OCI-M1 (cell line): ENCODE measurements at regions not wholly inside any gene's neighbourhood (a gene's known extent, or its start where the extent isn't known, plus 50 kb on each side); places are given as distances from the start of the nearest gene placed in this dataset.

Experiments
- DNase-seq: peaks from one replicate; lab custom pipeline; 2025; lab: John Stamatoyannopoulos, UW

DNA sequence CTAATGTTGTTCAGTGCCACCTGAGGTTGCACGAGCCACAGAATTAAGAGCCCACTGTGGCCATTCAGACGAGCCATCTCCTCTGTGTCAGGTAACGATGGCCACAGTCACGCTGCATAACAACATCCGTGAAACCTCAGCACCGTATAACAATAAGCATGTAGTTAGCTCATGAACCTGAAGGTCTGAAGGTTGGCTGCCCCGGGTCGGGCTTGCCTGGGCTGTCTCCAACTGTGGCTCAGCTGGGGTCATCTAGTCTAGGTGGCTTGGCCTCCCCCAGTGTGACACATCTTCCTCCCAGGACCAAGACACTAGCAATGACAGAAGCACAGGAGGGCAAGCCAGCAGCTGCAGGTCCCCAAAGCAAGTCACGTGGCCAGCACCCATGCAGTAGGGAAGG, 258.0 kb downstream of the GLI2 start:
- no peak for DNase-seq

DNA sequence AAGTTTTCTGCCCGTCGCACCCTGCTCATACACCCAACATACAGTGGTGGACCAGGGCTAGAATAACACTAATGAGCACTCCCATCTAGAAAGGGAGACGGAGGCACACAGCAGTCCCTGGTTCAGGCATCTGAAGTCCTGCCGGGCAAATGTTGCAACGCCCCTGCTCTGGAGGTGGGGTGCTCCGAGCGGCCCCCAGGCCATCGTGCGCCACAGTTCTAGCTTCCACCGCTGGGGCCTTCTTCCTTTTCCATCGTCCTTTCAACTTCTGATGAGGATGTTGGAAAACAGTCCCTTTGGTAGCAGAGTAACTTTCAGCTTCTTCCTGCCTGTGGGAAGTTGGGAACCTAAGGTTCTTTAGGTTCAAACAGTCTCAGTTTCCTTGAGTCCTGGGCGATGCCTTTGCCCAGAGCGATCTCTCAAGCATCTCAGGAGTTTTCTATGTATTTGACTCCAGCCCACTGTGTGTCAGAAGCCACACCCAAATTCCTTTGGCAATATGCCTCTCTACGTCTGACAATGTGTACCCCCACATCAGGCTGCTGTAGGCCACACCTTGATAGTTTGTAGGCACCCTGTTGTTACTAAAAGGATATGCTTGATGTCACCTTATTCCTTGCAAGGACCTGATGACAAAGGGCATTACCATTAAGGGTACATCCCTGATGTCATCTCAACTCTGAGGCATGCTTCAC, 258.8 kb downstream of the GLI2 start:
- no peak for DNase-seq

DNA sequence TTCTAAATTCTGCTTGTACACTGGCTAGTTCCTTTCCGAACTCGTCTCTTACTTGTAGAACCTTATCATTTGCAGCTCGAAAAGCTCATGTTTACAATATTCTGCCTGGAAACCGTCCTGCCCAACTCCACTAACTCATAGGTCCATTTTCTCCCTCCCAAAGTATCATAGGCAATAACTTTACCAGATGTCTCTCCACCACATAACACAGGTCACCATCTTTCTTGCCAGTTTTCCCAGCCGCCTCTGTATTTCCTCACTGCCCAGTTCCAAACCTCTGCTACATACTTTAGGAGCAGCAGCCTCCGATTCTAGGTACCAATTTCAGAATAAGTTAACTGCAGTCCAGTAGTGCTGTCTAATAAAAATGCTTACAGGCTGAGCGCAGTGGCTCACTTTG, 259.5 kb downstream of the GLI2 start:
- no peak for DNase-seq

DNA sequence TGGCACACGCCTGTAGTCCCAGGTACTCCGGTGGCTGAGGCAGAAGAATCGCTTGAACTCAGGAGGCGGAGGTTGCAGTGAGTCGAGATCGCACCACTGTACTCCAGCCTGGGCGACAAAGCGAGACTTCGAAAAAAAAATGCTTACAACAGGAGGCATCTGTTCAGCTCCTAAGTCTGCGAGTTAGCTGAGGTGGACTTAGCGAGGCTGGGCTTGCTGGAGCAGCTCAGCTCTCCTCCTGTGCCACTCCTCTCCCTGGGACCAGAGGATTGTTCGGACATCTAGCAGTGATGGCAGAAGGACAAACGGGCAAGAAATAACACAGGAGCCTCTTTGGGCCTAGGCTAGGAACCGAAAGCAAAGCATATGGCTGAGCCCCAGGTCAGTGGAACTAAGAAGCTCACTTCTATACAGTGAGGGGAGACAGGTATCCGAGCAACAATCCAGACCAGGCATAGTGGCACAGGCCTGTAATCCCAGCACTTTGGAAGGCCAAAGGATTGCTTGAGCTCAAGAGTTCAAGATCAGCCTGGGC, 260.1 kb downstream of the GLI2 start:
- no peak for DNase-seq

DNA sequence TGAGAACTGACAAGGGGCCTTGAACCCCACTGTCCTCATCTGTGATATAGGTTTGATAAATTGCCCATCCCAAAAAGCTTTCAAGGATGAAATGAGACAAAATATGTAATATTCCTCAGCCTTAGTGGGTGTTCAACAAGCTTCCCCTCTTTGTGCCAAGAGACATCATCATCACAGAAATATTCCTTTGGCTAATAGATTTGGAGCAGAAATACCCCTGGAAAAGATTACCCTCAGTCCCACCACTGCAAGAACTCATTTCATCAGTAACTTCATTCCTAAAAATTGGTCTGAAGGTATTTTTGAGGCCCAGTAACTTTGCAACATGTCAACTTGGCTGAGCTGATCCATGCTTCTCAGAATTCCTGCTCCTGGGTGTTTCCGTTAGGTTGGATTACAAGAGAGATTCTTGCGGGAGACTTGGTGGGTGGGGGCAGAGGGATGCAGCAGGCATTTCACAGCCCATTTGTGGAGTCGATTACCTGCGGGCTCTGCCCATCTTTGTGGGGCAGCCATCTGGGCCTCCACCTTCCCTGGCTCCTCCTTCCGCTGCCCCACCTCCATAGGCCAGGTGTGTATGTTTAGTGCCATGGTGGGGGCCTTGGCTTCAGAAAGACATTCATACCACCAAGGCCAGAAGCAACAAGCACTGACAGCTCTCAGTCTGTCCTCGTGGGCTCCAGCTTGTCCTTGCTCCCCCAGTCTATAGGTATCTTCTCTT, 263.9 kb downstream of the GLI2 start:
- no peak for DNase-seq

DNA sequence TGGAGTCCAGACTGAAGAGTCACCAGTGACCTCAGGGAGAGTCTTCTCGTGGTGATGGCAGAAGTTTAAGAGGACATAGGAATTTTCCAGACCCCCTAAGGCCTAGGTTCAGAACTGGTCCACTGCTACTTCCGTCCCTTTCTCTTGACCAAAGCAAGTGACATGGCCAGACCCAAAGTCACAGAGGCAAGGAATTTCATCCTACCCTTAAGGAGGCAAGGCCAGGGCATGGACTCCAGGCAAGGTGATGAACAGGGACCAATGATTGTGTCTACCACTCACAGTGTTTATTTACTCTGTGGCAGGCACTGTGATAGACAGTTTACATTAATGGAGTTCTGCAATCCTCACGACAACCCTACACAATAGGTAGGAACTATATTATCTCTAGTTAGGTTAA, 265.1 kb downstream of the GLI2 start:
- DNase-seq = no peak

DNA sequence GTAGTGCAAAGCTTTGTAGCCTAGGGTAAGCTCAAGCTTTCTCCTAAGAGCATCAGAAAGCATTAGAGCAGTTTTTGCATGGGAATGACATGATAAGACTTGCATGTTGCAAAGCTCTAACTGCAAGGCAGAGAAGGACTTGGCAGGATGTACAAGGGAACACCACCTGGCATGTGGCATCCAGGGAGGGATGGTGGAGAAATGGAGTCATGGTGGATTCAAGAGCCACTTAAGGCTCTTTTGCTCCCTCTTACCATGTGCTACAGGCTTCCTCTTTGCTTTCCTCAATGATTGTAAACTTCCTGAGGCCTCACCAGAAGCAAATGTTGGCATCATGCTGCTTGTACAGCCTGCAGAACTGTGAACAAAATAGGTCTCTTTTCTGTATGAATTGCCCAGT, 266.0 kb downstream of the GLI2 start:
- DNase-seq = no peak

DNA sequence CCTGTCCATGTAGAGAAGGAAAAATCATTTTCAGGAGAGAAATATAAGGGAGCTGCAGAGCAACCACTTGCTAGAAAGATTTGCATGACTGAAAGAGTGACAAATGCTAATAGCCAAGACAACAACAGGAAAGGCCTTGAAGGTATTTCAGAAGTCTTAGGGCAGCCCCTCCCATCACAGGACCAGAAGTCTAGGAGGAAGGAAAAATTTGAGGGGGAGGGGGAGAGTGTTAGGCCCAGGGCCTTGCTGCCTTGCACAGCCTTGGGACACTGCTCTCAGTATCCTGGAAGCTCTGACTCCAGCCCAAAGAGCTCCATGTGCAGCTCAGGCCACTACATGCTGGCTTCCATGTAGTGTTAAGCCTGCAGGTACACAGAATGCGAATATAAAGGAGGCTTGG, 266.9 kb downstream of the GLI2 start:
- DNase-seq = no peak

DNA sequence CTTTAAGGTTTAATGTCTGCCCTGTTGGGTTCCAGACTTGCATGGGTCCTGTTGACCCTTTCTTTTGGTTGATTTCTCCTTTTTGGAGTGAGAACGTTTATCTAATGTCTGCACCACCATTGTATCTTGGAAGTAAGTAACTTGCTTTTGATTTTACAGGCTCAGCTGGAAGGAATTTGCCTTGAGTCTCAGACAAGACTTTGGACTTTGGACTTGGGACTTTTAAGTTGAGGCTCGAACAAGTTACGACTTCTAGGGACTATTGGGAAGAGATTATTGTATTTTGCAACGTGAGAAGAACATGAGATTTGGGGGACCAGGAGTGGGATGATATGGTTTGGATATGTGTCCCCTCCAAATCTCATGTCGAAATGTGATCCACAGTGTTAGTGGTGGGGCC, 267.7 kb downstream of the GLI2 start:
- no peak for DNase-seq

DNA sequence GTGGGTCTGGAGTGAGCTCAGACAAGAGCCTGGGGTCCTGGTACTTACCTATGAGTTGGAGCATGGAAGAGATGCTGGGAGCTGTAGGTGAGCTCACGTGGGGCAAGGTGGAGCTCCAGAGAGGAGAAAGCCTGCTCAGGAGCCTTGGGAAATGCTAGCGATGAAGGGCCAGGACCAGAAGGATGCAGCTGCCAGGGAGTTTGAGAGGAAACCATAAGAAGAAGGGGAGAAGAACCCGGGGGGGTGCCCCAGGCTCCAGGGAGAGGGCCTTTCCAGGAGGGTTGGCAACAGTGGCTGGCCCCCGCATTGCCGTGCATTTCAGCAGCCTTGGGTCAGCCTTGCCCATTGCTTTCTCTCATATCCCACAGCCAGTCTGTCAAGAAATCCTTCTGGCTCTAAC, 268.7 kb downstream of the GLI2 start:
- DNase-seq = no peak

DNA sequence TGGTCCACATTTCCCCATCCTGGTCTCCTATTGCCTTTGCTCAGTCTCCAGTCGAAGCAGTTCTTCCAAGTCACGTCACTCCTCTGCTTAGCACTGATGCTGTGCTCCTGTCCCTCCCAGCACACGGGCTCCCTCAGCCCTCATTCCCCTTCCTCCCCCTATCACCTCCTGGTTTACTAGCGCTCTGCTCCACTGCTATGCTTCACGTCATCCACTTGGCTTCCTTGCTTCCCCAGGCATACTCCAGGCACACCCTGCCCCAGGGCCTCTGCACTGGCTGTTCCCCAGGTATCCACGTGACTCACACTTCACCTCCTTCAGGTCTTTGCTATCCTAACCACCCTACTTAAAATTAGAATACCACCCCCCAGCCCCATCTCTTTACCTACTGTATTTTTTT, 269.3 kb downstream of the GLI2 start:
- DNase-seq = no peak

DNA sequence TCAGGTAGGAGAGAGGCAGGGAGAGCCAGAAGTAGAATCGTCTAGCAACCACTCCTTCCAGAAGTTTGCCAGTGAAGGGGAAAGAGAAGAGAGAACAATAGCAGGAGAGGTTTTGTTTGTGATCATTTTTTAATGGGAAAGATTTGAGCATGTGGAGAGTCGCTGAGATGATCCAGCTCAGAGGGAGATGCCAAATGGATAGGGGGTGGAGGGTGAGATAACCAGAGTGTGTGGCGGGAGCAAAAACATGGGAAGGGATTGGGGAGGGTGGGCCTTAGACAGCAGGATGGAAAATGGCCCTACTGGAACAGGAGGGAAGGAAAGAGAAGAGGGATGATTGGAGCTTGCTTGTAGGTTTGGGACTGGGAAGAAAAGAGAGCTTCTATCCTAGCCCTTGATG, 269.8 kb downstream of the GLI2 start:
- no peak for DNase-seq

DNA sequence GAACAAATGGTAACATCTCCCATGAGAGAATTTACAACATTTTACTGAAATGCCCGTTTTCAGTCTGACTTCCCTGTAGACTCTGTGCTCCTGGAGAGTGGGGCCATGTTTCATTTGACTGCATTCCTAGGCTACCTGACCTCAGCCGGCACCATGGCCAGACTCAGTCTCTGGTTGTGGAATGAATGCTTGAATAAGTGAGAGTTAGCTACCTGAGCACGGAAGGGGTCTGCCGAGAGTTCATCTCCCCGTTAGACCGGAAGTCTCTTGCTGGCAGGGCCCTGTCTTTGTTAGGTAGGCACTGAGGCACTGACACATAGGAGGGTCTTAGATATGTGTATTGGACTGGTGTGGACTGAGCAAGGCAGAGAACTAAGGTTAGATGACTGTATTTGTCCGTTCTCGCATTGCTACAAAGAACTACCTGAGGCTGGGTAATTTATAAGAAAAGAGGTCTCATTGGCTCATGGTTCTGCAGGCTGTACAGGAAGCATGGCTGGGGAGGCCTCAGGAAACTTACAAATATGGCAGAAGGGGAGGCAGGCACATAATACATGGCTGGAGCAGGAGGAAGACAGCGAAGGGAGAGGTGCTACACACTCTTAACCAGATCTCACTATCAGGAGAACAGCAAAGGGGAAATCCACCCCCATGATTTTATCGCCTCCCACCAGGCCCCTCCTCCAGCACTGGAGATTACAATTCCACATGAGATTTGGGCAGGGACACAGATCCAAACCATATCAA, 271.2 kb downstream of the GLI2 start:
- no peak for DNase-seq

DNA sequence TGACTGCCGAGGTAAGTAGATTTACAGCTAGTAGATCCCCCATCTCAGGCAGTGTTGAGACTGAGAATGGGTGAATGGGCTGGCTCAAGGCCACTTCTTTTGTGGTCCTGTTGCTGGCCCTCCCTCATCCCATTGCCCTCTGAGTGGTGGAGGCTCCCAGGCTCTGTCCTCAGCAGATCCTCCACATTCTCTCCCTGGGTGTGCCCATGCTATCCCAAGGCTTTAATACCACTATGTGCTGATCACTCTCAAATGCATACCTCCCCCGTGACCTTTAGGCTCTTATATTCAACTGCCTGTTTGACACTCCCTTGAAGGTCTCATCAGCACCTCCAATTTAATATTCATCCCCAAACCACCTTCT, 271.8 kb downstream of the GLI2 start:
- DNase-seq = no peak

DNA sequence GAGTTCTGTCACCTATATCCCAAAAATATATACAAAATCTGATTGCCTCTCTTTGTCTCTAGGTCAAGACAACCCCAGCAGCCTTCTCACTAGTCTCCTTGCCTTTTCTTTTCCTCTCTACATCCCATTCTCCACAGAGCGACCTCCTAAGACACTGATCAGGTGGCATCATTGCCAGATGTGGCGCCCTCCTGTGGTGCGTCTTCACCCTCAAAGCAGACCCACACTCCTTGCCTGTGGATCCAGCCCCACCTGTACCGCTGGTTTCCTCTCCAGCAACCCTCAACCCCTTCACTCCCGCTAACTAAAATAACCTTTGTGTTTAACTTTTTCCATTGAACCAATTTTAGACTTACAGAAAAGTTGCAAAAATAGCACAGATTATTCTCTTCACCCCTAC, 273.3 kb downstream of the GLI2 start:
- DNase-seq = no peak

DNA sequence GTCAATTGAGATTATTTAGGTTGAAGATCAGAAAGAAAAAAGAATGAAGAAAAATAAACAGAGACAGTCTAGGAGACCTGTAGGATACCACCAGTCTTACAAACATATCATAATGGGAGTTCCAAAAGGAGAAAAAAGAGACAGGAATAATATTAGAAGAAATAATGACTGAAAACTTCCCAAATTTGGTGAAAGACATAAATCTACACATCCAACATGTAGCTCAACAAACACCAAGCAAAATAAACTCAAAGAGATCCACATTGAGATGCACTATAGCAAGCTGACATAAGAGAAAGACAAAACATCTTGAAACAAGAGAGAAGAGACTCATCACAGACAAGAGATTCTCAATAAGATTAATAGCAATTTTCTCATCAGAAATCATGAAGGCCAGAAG, 274.0 kb downstream of the TFCP2L1 start:
- DNase-seq = no peak

DNA sequence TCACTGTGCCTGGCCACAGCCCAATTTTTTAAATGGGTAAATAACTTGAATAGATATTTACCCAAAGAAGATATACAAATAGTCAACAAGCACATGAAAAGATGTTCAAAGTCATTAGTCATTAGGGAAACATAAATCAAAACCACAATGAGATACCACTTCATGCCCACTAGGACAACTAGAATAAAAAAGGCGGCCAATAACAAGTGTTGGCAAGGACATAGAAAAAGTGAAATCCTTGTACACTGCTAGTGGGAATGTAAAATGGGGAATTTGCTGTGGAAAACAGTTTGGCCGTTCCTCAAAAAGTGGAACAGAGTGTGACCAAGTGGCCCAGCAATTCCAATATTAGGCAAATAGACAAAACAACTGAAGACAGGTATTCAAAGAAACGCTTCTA, 270.1 kb downstream of the TFCP2L1 start:
- DNase-seq = no peak

DNA sequence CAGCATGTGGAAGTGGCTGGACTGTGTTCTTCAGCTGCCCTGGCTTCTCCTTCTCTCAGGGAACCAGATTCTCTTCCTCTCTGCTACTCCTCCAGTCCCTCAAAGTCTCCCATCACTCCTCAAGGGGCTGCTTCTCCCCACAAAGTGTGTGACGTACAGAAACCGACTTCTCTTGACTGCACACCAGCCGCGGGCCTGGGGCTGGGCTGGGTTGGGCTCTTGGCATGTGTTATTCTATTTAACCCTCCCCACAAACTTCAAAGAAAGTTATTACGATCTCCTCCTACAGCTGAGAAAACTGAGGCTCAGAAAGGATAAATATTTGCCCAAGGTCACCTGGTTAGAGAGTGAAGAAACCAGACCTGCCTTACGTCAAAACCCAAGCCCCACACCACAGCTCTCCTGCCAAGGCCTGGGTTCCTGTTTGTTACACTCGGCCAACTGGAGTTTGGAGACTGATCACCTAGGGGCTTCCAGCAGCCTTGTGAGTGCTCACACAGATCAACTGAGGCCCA, 269.0 kb downstream of the TFCP2L1 start:
- no peak for DNase-seq

DNA sequence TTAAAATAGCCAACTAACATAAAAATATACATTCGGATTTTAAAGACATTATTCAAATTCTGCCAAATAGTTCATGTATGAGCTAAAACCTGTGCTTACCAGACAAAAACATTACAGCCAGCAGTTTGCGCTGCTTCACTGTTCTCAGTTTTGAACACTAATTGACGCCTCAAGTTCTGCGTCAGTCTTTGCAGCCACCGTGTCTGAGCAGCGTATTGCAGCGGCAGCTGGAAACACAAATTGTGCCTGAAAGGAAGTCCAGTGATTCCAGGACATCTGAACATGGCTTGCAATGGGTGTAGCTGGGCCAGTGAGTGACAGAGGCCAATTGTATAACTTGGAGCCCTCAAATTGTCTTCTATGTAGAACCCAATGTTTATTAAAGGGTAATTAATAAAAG, 267.6 kb downstream of the TFCP2L1 start:
- no peak for DNase-seq

DNA sequence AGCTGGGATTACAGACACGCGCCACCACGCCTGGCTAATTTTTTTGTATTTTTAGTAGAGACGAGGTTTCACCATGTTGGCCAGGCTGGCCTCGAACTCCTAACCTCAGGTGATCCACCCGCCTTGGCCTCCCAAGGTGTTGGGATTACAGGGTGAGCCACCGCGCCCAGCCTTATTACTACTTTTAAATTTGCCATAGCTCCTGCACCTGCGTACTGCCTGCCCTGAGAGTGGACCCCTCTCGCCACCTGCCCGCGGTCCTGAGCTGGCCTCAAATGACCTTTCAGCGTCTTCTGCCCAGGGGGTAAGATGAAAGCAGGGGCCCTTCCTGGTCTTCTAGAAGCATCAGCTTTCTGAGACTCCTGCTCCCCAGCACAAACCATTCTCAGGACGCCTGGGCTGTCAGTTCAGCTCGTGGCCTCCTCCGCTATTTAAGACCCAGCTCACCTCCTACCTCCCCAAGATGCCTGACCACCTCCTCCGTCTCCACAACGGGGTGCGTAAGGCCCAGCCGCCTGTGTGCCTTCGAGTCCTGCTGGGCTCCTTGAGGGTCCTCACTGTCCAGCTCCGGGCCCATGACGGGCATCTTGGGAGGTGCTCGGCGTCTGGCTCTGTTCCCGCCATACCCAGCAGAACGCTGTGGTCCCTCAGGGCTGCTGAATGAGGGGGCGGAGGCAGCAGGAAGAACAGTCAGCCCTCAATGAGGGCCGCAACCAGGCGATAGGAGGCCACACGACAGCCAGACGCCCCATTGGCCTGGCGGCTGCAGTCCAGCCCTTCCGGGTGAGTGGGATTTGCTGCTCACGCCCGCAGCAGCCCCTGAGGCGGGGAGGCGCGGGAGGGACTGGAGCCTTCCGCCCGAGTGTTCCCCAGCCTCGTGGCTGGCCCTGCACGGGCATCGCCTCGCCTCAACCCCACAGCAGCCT, 266.6 kb downstream of the TFCP2L1 start:
- no peak for DNase-seq

DNA sequence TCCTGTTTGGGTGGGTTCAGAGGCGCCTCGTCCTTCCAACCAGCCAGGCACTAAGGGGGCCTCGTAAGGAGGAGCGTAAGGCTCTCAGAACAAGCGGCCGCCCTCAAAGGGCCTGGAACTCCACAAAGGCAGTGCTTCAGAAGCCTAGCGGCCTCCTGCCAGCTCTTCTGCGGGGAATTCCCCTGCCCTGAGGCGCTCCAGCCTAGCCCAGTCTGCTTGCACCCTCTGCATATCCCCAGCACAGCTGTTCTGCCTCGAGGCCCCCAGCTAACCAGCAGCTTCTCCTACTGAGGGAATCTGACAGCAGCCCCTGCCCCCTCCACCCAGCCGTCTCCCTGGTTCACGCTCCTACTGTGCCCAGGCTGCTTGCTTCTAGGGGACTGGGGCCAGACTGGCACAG, 265.9 kb downstream of the TFCP2L1 start:
- no peak for DNase-seq

DNA sequence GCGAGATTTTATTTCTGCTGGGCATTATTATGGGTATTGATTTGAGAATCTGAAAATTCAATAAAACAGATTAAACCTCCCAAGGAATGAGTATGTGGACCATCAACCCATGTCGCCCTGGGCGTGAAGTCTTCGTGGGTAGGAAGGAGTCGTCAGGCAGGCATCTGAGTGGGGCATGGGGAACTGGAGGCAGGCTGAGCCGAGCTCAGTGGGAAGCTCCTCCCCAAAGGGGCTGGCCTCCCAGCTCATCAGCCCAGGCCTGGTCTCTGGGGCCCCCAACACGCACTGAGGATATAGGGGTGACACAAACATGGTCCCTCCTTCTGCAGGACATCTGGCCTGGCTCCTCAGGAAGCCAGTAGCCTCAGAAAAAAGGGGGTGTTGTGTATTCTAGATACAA, 265.2 kb downstream of the TFCP2L1 start:
- DNase-seq = no peak
